Mesenchymal stem cell (in vitro differentiated cells and primary cell): ENCODE measurements at regions not wholly inside any gene's neighbourhood (a gene's known extent, or its start where the extent isn't known, plus 50 kb on each side); places are given as distances from the start of the nearest gene placed in this dataset.

Experiments
- DNase-seq: peaks from one replicate; pipeline ENCODE4 v3.0.0-alpha.2; 2013
- H2AFZ ChIP-seq: one replicate; pipeline ENCODE4 v1.6.1; 2013; ENCODE audit warnings: low read depth, mild to moderate bottlenecking, control low read depth, inconsistent platforms, low read length, moderate library complexity
- H2AK5ac ChIP-seq: 2 replicates; pipeline ENCODE4 v1.6.1; 2013; ENCODE audit warnings: low read length, moderate library complexity, mild to moderate bottlenecking, inconsistent platforms; ENCODE audit not compliant: severe bottlenecking
- H2BK120ac ChIP-seq: one replicate; pipeline ENCODE4 v1.6.1; 2013; ENCODE audit warnings: low read depth, mild to moderate bottlenecking, inconsistent platforms, low read length, moderate library complexity
- H2BK12ac ChIP-seq, 2 experiments: one replicate each; pipeline ENCODE4 v1.6.1; 2013; ENCODE audit warnings: inconsistent platforms in 2 of 2, low read length in 2 of 2, mild to moderate bottlenecking in 2 of 2, moderate library complexity in 2 of 2, control low read depth in 1 of 2
- H2BK15ac ChIP-seq: one replicate; pipeline ENCODE4 v1.6.1; 2013; ENCODE audit warnings: mild to moderate bottlenecking, low read depth, inconsistent platforms; ENCODE audit not compliant: poor library complexity, severe bottlenecking
- H2BK5ac ChIP-seq: 2 replicates; pipeline ENCODE4 v1.6.1; 2013; ENCODE audit warnings: low read depth, mild to moderate bottlenecking, low read length, control low read depth, inconsistent platforms; ENCODE audit not compliant: poor library complexity, severe bottlenecking
- H3K14ac ChIP-seq, 2 experiments: one replicate each; pipeline ENCODE4 v1.6.1; 2013; ENCODE audit warnings: inconsistent platforms in 2 of 2, low read length in 2 of 2, control low read depth in 1 of 2, mild to moderate bottlenecking in 1 of 2, moderate library complexity in 1 of 2
- H3K18ac ChIP-seq, 2 experiments: one replicate each; pipeline ENCODE4 v1.6.1; 2013; ENCODE audit warnings: inconsistent platforms in 2 of 2, low read length in 2 of 2, control low read depth in 1 of 2, low read depth in 1 of 2, mild to moderate bottlenecking in 1 of 2
- H3K23ac ChIP-seq, 2 experiments: one replicate each; pipeline ENCODE4 v1.6.1; 2013; ENCODE audit warnings: inconsistent platforms in 2 of 2, low read length in 2 of 2, mild to moderate bottlenecking in 2 of 2, moderate library complexity in 2 of 2, control low read depth in 1 of 2
- H3K27ac ChIP-seq: 2 replicates; pipeline ENCODE4 v1.5.1; 2013; ENCODE audit warnings: mild to moderate bottlenecking, moderate library complexity, low read length, control low read depth, inconsistent platforms; ENCODE audit not compliant: poor library complexity, severe bottlenecking
- H3K27me3 ChIP-seq, 2 experiments: 2 replicates each; pipeline versions ENCODE4 v1.6.1 to v1.7.0; 2013; ENCODE audit warnings: low read length in 2 of 2, mild to moderate bottlenecking in 2 of 2, moderate library complexity in 2 of 2, control low read depth in 1 of 2, inconsistent platforms in 1 of 2; ENCODE audit not compliant: control insufficient read depth in 1 of 2, insufficient read depth in 1 of 2
- H3K36me3 ChIP-seq, 2 experiments: 2 replicates each; pipeline versions ENCODE4 v1.6.1 to v1.7.0; 2013; ENCODE audit warnings: low read length in 2 of 2, control low read depth in 1 of 2, inconsistent platforms in 1 of 2, low read depth in 1 of 2, mild to moderate bottlenecking in 1 of 2; ENCODE audit not compliant: insufficient read depth in 2 of 2, control insufficient read depth in 1 of 2
- H3K4ac ChIP-seq, 2 experiments: one replicate each; pipeline ENCODE4 v1.6.1; 2013; ENCODE audit warnings: inconsistent platforms in 2 of 2, low read length in 2 of 2, mild to moderate bottlenecking in 2 of 2, moderate library complexity in 2 of 2, control low read depth in 1 of 2, low read depth in 1 of 2
- H3K4me1 ChIP-seq: 2 replicates; pipeline ENCODE4 v1.6.1; 2013; ENCODE audit warnings: low read depth, low read length, control low read depth; ENCODE audit not compliant: control insufficient read depth, insufficient read depth
- H3K4me2 ChIP-seq: 2 replicates; pipeline ENCODE4 v1.6.1; 2013; ENCODE audit warnings: low read length, mild to moderate bottlenecking, inconsistent platforms; ENCODE audit not compliant: poor library complexity, severe bottlenecking
- H3K4me3 ChIP-seq, 2 experiments: 2 replicates each; pipeline versions ENCODE4 v1.5.1 to v1.7.0; 2013; ENCODE audit warnings: low read length in 2 of 2, mild to moderate bottlenecking in 2 of 2, control low read depth in 1 of 2, low read depth in 1 of 2; ENCODE audit not compliant: insufficient read depth in 1 of 2
- H3K79me1 ChIP-seq: replicated peaks from 2 replicates; pipeline ENCODE4 v1.6.1; 2013; ENCODE audit warnings: mild to moderate bottlenecking, control low read depth, low read length, inconsistent platforms; ENCODE audit not compliant: poor library complexity, severe bottlenecking
- H3K9ac ChIP-seq: 2 replicates; pipeline ENCODE4 v1.7.0; 2013; ENCODE audit warnings: mild to moderate bottlenecking, low read length, moderate library complexity
- H3K9me3 ChIP-seq: 2 replicates; pipeline ENCODE4 v1.7.0; 2013; ENCODE audit warnings: mild to moderate bottlenecking, low read length; ENCODE audit not compliant: control insufficient read depth
- H4K8ac ChIP-seq: one replicate; pipeline ENCODE4 v1.6.1; 2013; ENCODE audit warnings: inconsistent platforms, mild to moderate bottlenecking, low read length, moderate library complexity
- H4K91ac ChIP-seq: one replicate; pipeline ENCODE4 v1.6.1; 2013; ENCODE audit warnings: mild to moderate bottlenecking, low read length, inconsistent platforms
- WGBS: methylation state at CpG from one replicate; pipeline ENCODE4 v1.1.7; 2013; ENCODE audit warnings: mixed read lengths; 5-methylcytosine and 5-hydroxymethylcytosine counted together

- DNase-seq: no peak
- Histone ChIP-seq H2BK120ac (no peak overlapping the region), H2BK5ac (no peak overlapping the region), H3K27ac (no peak overlapping the region), H2BK12ac (no peak overlapping the region), H3K4me1 (peaks cover 3% of the 10 kb centered on the region), H2AK5ac (no peak overlapping the region), H4K8ac (no peak overlapping the region), H3K4me2 (no peak overlapping the region), H3K9ac (no peak overlapping the region), H3K36me3 (no peaks in the 10 kb centered on the region), H3K23ac (no peak overlapping the region), H2AFZ (no peak overlapping the region), H4K91ac (no peak overlapping the region), H3K27me3 (no peaks in the 10 kb centered on the region), H2BK15ac (no peak overlapping the region), H3K9me3 (no peaks in the 10 kb centered on the region), H3K4me3 (no peak overlapping the region), H3K18ac (no peak overlapping the region), H3K14ac (no peak overlapping the region), H3K4ac (no peak overlapping the region), H3K79me1 (no peaks in the 10 kb centered on the region)
Observed at GRCh38 chr6:80544976-80545722, 438.7 kb downstream of the BCKDHB start.

- no peak for DNase-seq
- Histone ChIP-seq H2BK120ac (no peak overlapping the region), H3K27ac (no peak overlapping the region), H3K23ac (no peak overlapping the region), H2AFZ (no peak overlapping the region), H3K18ac (peak overlapping the region; percentile 71 to 90), H3K14ac (peak overlapping the region in 1 of 2 experiments; percentile 21), H2BK12ac (peak overlapping the region in 1 of 2 experiments; percentile 29), H3K4me2 (no peak overlapping the region), H3K9ac (no peak overlapping the region), H3K27me3 (no peaks in the 10 kb centered on the region), H3K36me3 (no peaks in the 10 kb centered on the region), H3K79me1 (no peaks in the 10 kb centered on the region), H2BK5ac (no peak overlapping the region), H3K4me3 (no peak overlapping the region), H2AK5ac (no peak overlapping the region), H2BK15ac (no peak overlapping the region), H3K4me1 (peaks cover 3% of the 10 kb centered on the region), H4K91ac (peak overlapping the region; percentile 14), H3K4ac (peak overlapping the region in 1 of 2 experiments; percentile 85), H4K8ac (peak overlapping the region; percentile 3), H3K9me3 (no peaks in the 10 kb centered on the region)
Observed at GRCh38 chr6:80544555-80544954, 438.1 kb downstream of the BCKDHB start.

- Histone ChIP-seq H3K79me1 (no peaks in the 10 kb centered on the region), H3K18ac (peak overlapping the region in 1 of 2 experiments; percentile 45), H3K4me3 (no peak overlapping the region), H2BK120ac (no peak overlapping the region), H3K9me3 (no peaks in the 10 kb centered on the region), H3K4ac (peak overlapping the region in 1 of 2 experiments; percentile 79), H3K4me2 (no peak overlapping the region), H2AK5ac (no peak overlapping the region), H3K14ac (no peak overlapping the region), H2BK12ac (no peak overlapping the region), H2AFZ (no peak overlapping the region), H4K91ac (no peak overlapping the region), H3K23ac (no peak overlapping the region), H3K27ac (peak overlapping the region; percentile 34), H3K9ac (no peak overlapping the region), H3K27me3 (no peaks in the 10 kb centered on the region), H4K8ac (no peak overlapping the region), H2BK5ac (no peak overlapping the region), H3K4me1 (peaks cover 3% of the 10 kb centered on the region), H2BK15ac (no peak overlapping the region), H3K36me3 (no peaks in the 10 kb centered on the region)
- peak; percentile 81 for DNase-seq
- 70% methylated on average over 10 of the region's 10 CpGs for WGBS
Observed at GRCh38 chr6:80543598-80544222, 437.2 kb downstream of the BCKDHB start.

- peaks cover 3% of the 10 kb centered on the region for H3K4me1 ChIP-seq
- no peak overlapping the region for H3K27ac ChIP-seq
- DNase-seq: no peak
- H2BK15ac ChIP-seq: no peak overlapping the region
- H2AK5ac ChIP-seq: no peak overlapping the region
- H3K4me2 ChIP-seq: no peak overlapping the region
- H2BK120ac ChIP-seq: no peak overlapping the region
- H2BK5ac ChIP-seq: no peak overlapping the region
- H3K14ac ChIP-seq: no peak overlapping the region
- no peak overlapping the region for H3K18ac ChIP-seq
- no peaks in the 10 kb centered on the region for H3K9me3 ChIP-seq
- H4K8ac ChIP-seq: no peak overlapping the region
- H3K79me1 ChIP-seq: no peaks in the 10 kb centered on the region
- H2BK12ac ChIP-seq: no peak overlapping the region
- no peak overlapping the region for H3K4ac ChIP-seq
- H3K36me3 ChIP-seq: no peaks in the 10 kb centered on the region
- H4K91ac ChIP-seq: no peak overlapping the region
- WGBS: 86% methylated on average over 1 of the region's 1 CpG
- no peaks in the 10 kb centered on the region for H3K27me3 ChIP-seq
- no peak overlapping the region for H3K9ac ChIP-seq
- no peak overlapping the region for H2AFZ ChIP-seq
- H3K4me3 ChIP-seq: no peak overlapping the region
- H3K23ac ChIP-seq: no peak overlapping the region
Observed at GRCh38 chr6:80543151-80543550, 436.7 kb downstream of the BCKDHB start.
